Hepatocyte (in vitro differentiated cells): ENCODE measurements at regions not wholly inside any gene's neighbourhood (a gene's known extent, or its start where the extent isn't known, plus 50 kb on each side); places are given as distances from the start of the nearest gene placed in this dataset.

Experiments used
- EZH2 ChIP-seq: fragments of 200-600 bp; sonication (generic); IDR thresholded peaks from 2 replicates; pipeline ENCODE4 v1.6.1; 2016; ENCODE audit warnings: antibody characterized with exemption, mild to moderate bottlenecking, borderline replicate concordance
- TF ChIP-seq, protein P1 (sequence below): fragments of 200-600 bp; sonication (generic); IDR thresholded peaks from 2 replicates; pipeline ENCODE4 v1.5.1; 2016; ENCODE audit warnings: antibody characterized with exemption, mild to moderate bottlenecking; ENCODE audit not compliant: poor library complexity

DNA sequence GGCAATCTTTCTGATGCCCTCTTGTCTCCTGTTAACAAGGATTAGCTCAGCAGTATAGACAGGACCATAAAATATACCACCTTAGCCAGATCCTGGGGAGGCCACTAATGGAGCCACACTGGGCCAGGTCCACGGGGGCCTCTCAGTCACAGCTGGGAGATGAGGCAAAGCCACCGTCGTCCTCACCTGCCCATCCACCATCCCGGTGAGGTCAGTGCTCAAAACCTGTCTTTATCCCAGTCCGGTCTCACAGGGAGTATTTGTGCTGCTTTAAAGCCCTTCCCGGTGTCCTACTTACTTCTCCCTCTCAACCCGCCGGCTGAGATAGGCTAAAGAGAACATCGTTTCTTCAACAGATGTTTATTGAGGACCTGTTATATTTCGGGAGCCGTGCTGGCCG, 104.3 kb downstream of the EDN3 start:
- TF ChIP-seq EZH2: no peak
- TF ChIP-seq, protein P1, sequence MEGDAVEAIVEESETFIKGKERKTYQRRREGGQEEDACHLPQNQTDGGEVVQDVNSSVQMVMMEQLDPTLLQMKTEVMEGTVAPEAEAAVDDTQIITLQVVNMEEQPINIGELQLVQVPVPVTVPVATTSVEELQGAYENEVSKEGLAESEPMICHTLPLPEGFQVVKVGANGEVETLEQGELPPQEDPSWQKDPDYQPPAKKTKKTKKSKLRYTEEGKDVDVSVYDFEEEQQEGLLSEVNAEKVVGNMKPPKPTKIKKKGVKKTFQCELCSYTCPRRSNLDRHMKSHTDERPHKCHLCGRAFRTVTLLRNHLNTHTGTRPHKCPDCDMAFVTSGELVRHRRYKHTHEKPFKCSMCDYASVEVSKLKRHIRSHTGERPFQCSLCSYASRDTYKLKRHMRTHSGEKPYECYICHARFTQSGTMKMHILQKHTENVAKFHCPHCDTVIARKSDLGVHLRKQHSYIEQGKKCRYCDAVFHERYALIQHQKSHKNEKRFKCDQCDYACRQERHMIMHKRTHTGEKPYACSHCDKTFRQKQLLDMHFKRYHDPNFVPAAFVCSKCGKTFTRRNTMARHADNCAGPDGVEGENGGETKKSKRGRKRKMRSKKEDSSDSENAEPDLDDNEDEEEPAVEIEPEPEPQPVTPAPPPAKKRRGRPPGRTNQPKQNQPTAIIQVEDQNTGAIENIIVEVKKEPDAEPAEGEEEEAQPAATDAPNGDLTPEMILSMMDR: no peak
